Effector memory CD8-positive, alpha-beta T cell (primary cell): ENCODE measurements at regions not wholly inside any gene's neighbourhood (a gene's known extent, or its start where the extent isn't known, plus 50 kb on each side); places are given as distances from the start of the nearest gene placed in this dataset.
"Not testable (repeated sequence)": the region's sequence is repeated elsewhere in the genome, so short reads cannot be mapped to it uniquely, and the experiment has no call there.

Source experiments
- ATAC-seq: fragments of 150-1000 bp; cut with Tn5 transposase; replicated peaks from 2 replicates; pipeline ENCODE4 v1.10.0; 2021; ENCODE audit warnings: mild to moderate bottlenecking, moderate library complexity
- DNase-seq, 3 experiments: peaks; one replicate each; pipeline ENCODE4 v3.0.0; 2021
- H3K27ac Mint-ChIP-seq, 2 donors: one replicate each; pipeline ENCODE4 v1.8.0; 2022; ENCODE audit warnings: mild to moderate bottlenecking in 2 of 2, mixed read lengths in 2 of 2, moderate library complexity in 2 of 2
- H3K27me3 Mint-ChIP-seq, 2 donors: one replicate each; pipeline ENCODE4 v1.8.0; 2022; ENCODE audit warnings: mixed read lengths in 2 of 2
- H3K36me3 Mint-ChIP-seq: one replicate; pipeline ENCODE4 v1.8.0; 2022; ENCODE audit warnings: mild to moderate bottlenecking, moderate library complexity, mixed read lengths; ENCODE audit not compliant: insufficient read depth
- H3K4me1 Mint-ChIP-seq, 2 donors: one replicate each; pipeline ENCODE4 v1.8.0; 2022; ENCODE audit warnings: low read depth in 2 of 2, mixed read lengths in 2 of 2
- H3K4me3 Mint-ChIP-seq, 2 donors: one replicate each; pipeline ENCODE4 v1.8.0; 2022; ENCODE audit warnings: mild to moderate bottlenecking in 2 of 2, mixed read lengths in 2 of 2, moderate library complexity in 2 of 2
- H3K9me3 Mint-ChIP-seq, 2 donors: one replicate each; pipeline ENCODE4 v1.8.0; 2022; ENCODE audit warnings: mixed read lengths in 2 of 2

DNA sequence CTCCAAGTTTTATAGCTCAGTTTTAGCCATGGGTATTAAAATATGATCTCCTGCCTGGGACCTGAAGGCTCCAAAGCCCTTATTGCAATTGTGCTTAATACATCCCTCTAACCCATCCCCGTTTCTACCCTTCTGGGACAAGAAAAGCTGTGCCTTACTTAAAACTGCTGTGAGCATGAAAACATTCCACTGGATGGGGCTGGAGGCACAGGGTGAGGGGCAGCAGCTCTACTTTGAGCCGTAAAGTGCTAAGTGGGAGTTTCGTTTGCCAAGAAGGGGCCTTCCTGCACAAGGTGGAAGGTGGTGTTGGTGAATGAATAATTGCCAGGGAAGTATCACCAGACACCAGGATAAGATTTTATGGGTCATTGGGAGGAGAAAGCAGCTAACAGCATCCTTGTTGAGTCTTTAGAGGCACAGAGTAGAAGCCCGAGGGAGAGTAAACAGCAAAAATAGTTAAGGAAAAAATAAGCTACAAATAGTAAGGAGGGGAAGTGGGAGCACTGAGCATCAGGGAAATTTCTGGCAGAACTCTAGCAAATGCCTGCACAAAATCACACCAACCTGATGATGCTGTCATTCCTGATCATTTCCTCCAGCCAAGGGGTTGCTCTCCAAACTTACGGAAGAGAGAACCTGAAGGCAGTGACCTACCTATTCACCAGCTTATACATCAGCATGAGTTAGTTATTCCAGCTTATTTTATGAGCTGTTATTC is 218.4 kb downstream of the MREG start:
- ATAC-seq = no peak
- Mint-ChIP-seq H3K36me3 (no peaks in the 10 kb centered on the region), H3K4me1 (peaks cover 0 to 21% of the 10 kb centered on the region in 2 donors), H3K27me3 (peaks cover 1 to 17% of the 10 kb centered on the region in 2 donors), H3K4me3 (no peak overlapping the region), H3K27ac (no peak overlapping the region), H3K9me3 (no peaks in the 10 kb centered on the region)
- no peak for DNase-seq

DNA sequence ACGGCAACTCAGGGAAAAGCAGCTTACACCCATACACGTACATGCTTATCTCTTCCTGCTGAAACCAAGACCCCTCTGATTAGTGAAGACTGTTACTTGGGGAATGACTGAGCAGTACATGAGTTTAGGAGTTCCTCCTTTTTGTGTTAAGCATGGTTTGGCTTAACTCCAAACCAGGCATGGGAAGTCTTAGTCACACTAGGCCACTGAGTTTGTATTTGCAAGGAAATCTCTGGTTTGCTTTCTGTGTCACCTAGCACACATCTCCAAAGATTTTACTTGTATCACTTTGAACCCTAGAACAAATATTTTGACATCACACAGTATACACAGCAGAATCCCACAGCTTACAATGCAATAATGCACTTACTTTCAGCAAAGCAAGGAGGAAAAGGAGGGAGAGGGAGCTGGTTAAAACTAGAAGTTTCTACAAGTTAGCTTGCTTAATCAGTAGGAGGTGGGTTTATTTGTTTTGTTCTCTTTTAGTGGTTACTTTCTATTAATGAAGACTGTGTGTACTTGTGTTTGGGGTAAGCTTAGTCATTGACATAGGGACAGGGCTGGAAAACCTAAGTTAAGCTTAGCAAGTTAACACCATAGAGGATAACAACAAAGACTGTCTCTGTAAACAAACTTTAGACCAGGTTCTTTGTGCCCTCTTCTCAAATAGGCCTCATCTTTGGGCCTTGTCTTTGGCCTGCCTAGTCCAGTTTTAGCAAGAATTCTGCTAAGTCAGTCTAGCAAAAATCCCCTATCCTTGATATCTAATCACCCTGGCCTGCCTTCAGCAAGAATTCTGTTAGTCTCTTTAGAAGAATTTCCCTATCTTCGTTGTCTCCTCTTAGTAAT is 219.4 kb downstream of the MREG start:
- Mint-ChIP-seq H3K36me3 (no peaks in the 10 kb centered on the region), H3K4me1 (peaks cover 0 to 21% of the 10 kb centered on the region in 2 donors)

DNA sequence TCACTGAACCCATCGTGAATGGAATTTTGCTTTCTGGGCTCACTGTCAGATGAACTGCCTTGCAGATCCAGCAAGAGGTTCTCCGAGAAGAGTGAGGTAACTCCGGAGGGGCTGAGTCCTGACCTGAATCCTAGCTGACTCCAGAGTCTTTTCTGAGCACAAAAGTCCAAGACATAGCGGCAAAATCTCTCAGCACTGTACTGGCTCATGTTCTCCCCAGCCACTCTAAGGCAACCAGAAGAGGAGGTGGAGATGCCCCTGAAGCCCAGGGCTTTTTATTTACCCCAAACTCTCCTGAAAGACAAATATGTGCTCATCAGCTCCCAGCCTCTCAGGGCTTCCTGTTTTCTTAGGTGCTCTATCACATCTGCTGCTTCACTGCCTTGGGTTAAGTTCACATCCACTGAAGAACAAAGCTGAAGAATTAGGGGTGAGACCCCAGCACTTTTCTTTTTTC is 221.8 kb downstream of the MREG start:
- DNase-seq = no peak
- Mint-ChIP-seq H3K4me3 (no peak overlapping the region), H3K27me3 (peaks cover 0 to 10% of the 10 kb centered on the region in 2 donors), H3K4me1 (peaks cover 0 to 18% of the 10 kb centered on the region in 2 donors), H3K27ac (no peak overlapping the region), H3K36me3 (no peaks in the 10 kb centered on the region), H3K9me3 (no peaks in the 10 kb centered on the region)
- ATAC-seq = no peak

More for the DNA sequence above, 219.4 kb downstream of the MREG start:
- H3K4me3 Mint-ChIP-seq = no peak overlapping the region
- peaks cover 0 to 17% of the 10 kb centered on the region in 2 donors for H3K27me3 Mint-ChIP-seq
- no peaks in the 10 kb centered on the region for H3K9me3 Mint-ChIP-seq
- peak overlapping the region in 1 of 2 donors; percentile 39 for H3K27ac Mint-ChIP-seq
- DNase-seq = no peak
- peak; percentile 24 for ATAC-seq

DNA sequence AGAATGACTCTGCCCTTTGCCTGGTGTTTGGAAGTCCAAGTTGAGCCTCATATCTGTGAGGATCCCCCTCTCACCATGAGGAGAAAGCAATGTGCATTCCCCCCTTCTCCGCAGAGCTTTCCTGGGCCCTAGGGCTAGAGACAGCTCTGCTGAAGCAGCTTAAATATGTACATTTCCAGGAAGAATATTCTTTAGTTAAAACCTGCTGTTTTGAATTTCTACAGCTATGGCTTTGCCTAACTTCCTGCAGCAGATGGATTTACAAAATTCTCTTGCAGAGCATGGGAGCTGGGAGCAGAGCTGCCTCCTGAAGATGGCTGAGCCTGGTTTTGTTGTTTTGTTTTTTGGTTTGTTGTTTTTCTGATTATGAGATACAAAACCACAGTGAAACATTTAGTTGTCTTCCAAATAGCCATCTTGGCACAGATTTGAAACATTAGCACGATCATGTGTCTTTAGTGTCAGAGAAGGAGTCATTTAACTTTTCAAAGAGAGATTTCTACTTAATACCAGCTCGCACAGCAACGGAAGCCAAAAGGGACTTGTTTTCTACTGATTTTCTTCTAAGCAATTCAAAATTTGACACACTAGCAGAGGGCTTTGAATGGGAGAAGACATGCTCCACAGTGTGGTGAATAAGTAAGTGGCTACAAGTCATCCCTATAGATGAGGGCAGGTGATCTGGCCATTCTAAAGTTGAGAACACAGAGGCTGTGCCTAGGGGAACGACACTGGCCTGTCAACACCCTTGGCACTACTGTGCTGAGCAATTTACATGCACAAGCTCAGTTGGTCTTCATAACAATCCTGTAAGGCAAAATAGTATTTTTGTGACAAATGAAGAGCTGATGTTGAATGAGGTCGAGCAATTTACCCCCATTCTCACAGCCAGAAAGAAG is 222.6 kb downstream of the MREG start:
- Mint-ChIP-seq H3K36me3 (no peaks in the 10 kb centered on the region), H3K4me3 (no peak overlapping the region), H3K27me3 (peaks cover 0 to 3% of the 10 kb centered on the region in 2 donors), H3K4me1 (peaks cover 0 to 13% of the 10 kb centered on the region in 2 donors), H3K27ac (no peak overlapping the region), H3K9me3 (no peaks in the 10 kb centered on the region)
- ATAC-seq (no peak), DNase-seq (no peak)

DNA sequence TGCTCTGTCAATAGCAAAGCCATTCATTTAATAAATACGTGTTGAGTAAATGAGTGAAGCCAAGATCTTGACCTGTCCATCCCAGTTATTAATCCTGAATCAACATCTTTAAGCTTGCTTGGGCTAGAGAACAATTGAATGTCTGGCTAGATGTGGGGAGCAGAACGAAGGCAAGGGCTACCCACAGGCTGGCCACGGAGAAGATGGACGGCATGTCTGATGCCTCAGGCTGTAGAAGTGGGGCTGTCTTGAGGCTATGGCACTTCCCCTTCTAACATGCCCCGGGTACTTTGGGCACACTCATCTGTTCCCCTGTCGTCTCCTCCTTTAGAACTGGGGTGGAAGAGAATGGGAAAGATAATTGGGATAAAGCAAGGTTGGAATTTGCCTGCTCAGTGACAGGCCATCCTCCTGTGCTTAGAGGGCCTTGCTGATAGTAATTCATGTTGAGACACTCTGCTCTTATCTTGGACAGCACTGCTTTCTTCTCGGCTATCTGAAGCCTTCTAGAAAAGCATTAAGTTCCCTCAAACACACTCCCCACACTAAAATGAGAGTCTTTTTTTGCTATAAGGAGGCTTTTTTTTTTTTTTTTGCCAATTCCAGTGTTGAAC is 225.7 kb downstream of the MREG start:
- H3K4me3 Mint-ChIP-seq = no peak overlapping the region
- DNase-seq (no peak), ATAC-seq (no peak)
- H3K4me1 Mint-ChIP-seq = no peaks in the 10 kb centered on the region
- no peaks in the 10 kb centered on the region for H3K36me3 Mint-ChIP-seq
- no peak overlapping the region for H3K27ac Mint-ChIP-seq
- no peaks in the 10 kb centered on the region for H3K9me3 Mint-ChIP-seq
- H3K27me3 Mint-ChIP-seq = no peaks in the 10 kb centered on the region

DNA sequence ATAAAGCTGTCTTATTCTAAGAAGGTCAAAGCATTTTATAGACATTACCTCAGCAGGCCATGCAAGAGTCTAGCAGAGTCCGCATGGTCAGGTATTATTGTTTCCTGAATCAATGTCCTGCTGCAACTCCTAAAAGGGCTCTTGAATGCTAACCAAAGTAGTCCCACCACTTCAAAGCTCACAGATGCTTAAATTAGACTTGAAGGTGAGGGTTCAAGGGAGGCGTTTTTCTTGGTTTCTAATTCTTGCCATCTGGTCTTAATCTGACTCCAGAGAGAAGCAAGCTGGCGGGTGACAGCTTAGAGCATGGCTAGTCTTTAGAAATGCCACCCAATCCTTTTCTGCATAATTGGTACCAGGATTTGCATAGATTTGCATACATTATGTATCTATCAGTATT is 226.3 kb downstream of the MREG start:
- Mint-ChIP-seq H3K27ac (no peak overlapping the region), H3K9me3 (no peaks in the 10 kb centered on the region), H3K27me3 (no peaks in the 10 kb centered on the region), H3K36me3 (no peaks in the 10 kb centered on the region), H3K4me3 (no peak overlapping the region), H3K4me1 (no peaks in the 10 kb centered on the region)
- ATAC-seq (no peak), DNase-seq (no peak)

DNA sequence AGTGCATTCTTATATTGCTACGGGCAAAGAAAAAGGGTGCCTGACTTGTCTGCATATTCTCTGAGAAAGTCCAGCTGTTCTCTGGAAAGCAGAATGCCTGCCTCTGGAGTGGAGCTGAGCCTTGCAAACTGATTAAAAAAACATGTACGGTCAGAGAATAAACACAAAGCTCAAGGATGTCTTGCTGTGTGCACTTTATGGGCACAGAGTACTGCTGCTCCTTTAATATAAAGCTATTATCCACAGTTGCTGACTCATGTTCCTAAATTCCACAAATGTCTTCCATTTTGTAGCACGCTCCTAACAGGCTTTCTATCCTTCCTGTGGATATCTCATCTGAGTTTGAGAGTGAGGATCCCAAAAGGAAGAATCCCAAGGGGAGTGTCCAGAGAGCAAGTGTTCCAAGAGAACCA is 229.0 kb downstream of the MREG start:
- no peaks in the 10 kb centered on the region for H3K4me1 Mint-ChIP-seq
- no peak overlapping the region for H3K27ac Mint-ChIP-seq
- ATAC-seq (no peak), DNase-seq (no peak)
- no peak overlapping the region for H3K4me3 Mint-ChIP-seq
- H3K27me3 Mint-ChIP-seq = peaks cover 0 to 6% of the 10 kb centered on the region in 2 donors
- H3K9me3 Mint-ChIP-seq = no peaks in the 10 kb centered on the region
- H3K36me3 Mint-ChIP-seq = no peaks in the 10 kb centered on the region

DNA sequence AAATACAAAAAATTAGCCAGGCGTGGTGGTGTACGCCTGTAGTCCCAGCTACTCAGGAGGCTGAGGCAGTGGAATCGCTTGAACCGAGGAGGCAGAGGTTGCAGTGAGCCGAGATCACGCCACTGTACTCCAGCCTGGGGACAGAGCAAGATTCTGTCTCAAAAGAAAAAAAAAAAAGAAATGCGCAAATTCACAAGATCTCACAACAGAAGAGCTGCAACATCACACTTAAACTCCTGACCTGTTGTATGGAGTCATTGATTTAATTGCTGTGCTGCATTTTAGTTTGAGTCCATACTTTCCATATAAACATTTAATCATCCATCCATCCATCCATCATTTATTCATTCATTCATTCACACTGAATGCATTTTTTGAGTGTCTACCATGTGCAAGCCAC is 229.7 kb downstream of the MREG start:
- not testable (repeated sequence) for DNase-seq, H3K27me3 Mint-ChIP-seq, H3K4me1 Mint-ChIP-seq, ATAC-seq, H3K4me3 Mint-ChIP-seq, H3K36me3 Mint-ChIP-seq, H3K27ac Mint-ChIP-seq, H3K9me3 Mint-ChIP-seq

DNA sequence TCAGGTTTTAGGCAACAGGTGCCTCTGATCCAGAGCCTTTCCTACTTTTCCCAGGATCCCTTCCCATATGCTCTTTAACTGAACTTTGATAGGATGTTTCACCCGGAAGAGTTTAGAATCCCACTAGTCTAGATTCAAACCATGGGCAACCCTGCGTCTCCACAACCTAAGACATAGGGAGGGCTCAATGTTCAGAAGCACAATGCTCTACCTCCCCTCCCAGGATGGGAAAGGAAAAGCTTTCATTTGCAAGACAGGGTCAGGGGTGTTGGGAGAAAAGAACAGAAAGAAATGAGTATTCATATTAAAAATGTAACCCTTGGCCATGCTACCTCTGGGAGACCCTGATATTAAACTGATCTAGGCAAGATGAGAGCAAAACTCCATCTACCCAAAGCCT is 230.4 kb downstream of the MREG start:
- H3K27me3 Mint-ChIP-seq = peaks cover 0 to 6% of the 10 kb centered on the region in 2 donors
- H3K4me3 Mint-ChIP-seq = no peak overlapping the region
- no peaks in the 10 kb centered on the region for H3K9me3 Mint-ChIP-seq
- H3K36me3 Mint-ChIP-seq = no peaks in the 10 kb centered on the region
- no peak overlapping the region for H3K27ac Mint-ChIP-seq
- DNase-seq (no peak), ATAC-seq (no peak)
- no peaks in the 10 kb centered on the region for H3K4me1 Mint-ChIP-seq

DNA sequence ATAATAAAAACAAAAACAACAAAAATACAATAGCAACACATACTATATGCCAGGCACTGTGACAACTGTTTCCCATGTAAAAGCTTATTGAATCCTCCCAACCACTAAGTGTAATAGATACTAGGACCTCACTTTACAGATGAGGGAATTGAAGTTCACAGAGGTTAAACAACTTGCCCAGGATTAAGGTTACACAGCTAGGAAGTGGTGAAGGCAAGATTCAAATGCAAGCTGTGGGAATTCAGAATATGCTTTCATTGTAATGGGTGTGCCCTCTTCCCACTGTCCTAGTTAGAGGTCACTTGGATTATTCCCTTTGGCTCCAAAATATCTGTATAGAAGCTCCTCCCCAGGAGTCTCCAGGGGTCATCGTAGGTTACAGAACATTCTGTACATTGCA is 231.1 kb downstream of the MREG start:
- H3K4me1 Mint-ChIP-seq = no peaks in the 10 kb centered on the region
- ATAC-seq = no peak
- no peaks in the 10 kb centered on the region for H3K9me3 Mint-ChIP-seq
- no peak for DNase-seq
- peaks cover 0 to 6% of the 10 kb centered on the region in 2 donors for H3K27me3 Mint-ChIP-seq
- H3K27ac Mint-ChIP-seq = no peak overlapping the region
- no peak overlapping the region for H3K4me3 Mint-ChIP-seq
- H3K36me3 Mint-ChIP-seq = no peaks in the 10 kb centered on the region

DNA sequence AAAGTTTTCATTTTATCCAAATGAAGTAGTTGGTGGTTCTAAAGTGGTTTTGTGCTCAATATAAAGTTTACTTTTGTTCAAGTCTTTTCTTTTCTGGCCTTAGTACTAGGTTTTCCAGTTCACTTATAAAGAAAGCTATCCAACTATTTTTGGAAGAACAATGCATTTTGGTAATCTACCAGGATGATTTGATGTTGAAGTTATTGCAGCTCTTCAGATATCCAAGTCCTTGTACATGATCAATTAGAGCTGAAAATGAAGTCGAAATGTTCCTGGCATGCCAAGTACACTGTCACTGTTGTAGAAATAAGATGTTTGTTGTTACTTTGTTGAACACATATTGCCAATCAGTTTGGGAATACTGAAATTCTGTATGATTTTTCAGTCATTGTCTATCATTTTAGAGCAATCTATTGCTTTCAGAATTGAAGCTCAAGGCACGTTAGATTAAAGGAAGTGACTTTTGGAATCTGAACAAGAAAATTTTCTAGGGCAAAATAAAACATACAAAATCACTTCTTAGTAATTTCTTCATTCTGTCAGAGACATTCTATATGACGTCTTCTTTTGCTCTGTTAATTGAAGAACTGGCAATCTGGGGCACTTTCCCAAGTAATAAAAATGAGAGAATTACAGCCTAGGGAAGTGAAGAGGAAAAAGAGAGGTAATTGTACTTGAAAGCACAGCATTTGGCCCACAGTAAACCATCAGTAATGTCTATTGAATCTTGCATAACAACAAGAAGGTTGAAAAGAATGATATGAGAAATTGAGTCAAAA is 232.3 kb downstream of the MREG start:
- no peaks in the 10 kb centered on the region for H3K36me3 Mint-ChIP-seq
- no peak for DNase-seq
- peaks cover 5 to 8% of the 10 kb centered on the region in 2 donors for H3K27me3 Mint-ChIP-seq
- no peaks in the 10 kb centered on the region for H3K4me1 Mint-ChIP-seq
- ATAC-seq = no peak
- H3K9me3 Mint-ChIP-seq = no peaks in the 10 kb centered on the region
- H3K4me3 Mint-ChIP-seq = no peak overlapping the region
- H3K27ac Mint-ChIP-seq = no peak overlapping the region

DNA sequence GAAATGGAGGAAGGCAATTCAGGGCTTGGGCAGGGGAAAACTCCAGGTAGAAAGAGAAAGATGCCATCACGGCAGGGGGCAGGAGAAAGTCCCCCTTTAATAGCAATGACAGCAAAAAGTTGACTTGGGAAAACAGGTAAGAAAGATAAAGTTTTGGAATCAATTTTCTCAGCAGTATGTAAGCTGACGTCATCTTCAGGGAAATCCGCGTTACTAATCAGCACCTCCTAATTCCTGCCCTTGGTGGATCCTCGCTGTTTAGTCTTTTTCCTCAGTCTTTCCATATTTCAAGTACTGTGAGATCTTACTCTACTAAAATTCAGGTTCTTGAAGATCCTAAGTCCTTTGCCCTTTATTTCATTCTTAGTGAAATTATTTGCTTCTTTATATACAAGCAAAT is 233.0 kb downstream of the MREG start:
- Mint-ChIP-seq H3K27me3 (peaks cover 12 to 16% of the 10 kb centered on the region in 2 donors), H3K4me3 (no peak overlapping the region), H3K4me1 (no peaks in the 10 kb centered on the region), H3K9me3 (no peaks in the 10 kb centered on the region), H3K36me3 (no peaks in the 10 kb centered on the region), H3K27ac (no peak overlapping the region)
- DNase-seq = no peak
- no peak for ATAC-seq
